Loucy (cell line): ENCODE measurements at regions not wholly inside any gene's neighbourhood (a gene's known extent, or its start where the extent isn't known, plus 50 kb on each side); places are given as distances from the start of the nearest gene placed in this dataset.

Experiments
- H2AFZ ChIP-seq: fragments of 200-600 bp; sonication (generic); 2 replicates; pipeline ENCODE4 v1.6.0; 2016; ENCODE audit warnings: antibody characterized with exemption, mild to moderate bottlenecking, low read length, moderate library complexity
- H3F3A ChIP-seq: fragments of 200-600 bp; 2 replicates; pipeline ENCODE4 v1.6.0; 2016; ENCODE audit warnings: antibody characterized with exemption, low read depth, mild to moderate bottlenecking
- H3K27me3 ChIP-seq: fragments of 200-600 bp; sonication (generic); 2 replicates; pipeline ENCODE4 v1.6.1; 2014; ENCODE audit warnings: low read length, mild to moderate bottlenecking; ENCODE audit not compliant: insufficient read depth, poor library complexity, severe bottlenecking
- H3K36me3 ChIP-seq: fragments of 200-600 bp; sonication (generic); 2 replicates; pipeline ENCODE4 v1.6.1; 2016; ENCODE audit warnings: low read length; ENCODE audit not compliant: insufficient read depth
- H3K4me1 ChIP-seq: fragments of 200-600 bp; sonication (generic); 2 replicates; pipeline ENCODE4 v1.5.1; 2014; ENCODE audit warnings: low read length, mild to moderate bottlenecking; ENCODE audit not compliant: insufficient read depth, poor library complexity, severe bottlenecking
- H3K4me2 ChIP-seq: fragments of 200-600 bp; sonication (generic); 2 replicates; pipeline ENCODE4 v1.6.0; 2014; ENCODE audit warnings: antibody characterized with exemption, low read length, low read depth, mild to moderate bottlenecking; ENCODE audit not compliant: poor library complexity, severe bottlenecking
- H3K4me3 ChIP-seq: fragments of 200-600 bp; sonication (generic); 2 replicates; pipeline ENCODE4 v1.5.1; 2014; ENCODE audit warnings: low read length, mild to moderate bottlenecking, mixed read lengths; ENCODE audit not compliant: poor library complexity, severe bottlenecking
- H3K79me2 ChIP-seq: fragments of 200-600 bp; sonication (generic); 2 replicates; pipeline ENCODE4 v1.6.1; 2014; ENCODE audit warnings: low read length; ENCODE audit not compliant: insufficient read depth
- H3K9ac ChIP-seq: fragments of 200-600 bp; sonication (generic); 2 replicates; pipeline ENCODE4 v1.6.0; 2014; ENCODE audit warnings: mild to moderate bottlenecking, low read depth, low read length, moderate library complexity; ENCODE audit not compliant: poor library complexity, severe bottlenecking
- H3K9me2 ChIP-seq: fragments of 200-600 bp; sonication (generic); replicated peaks from 2 replicates; pipeline ENCODE4 v1.6.1; 2016; ENCODE audit warnings: low read depth, low read length, mixed read lengths
- H3K9me3 ChIP-seq: fragments of 200-600 bp; sonication (generic); 2 replicates; pipeline ENCODE4 v1.6.1; 2014; ENCODE audit warnings: mild to moderate bottlenecking, antibody characterized with exemption, low read length, low read depth; ENCODE audit not compliant: insufficient read depth
- H4K20me1 ChIP-seq: fragments of 200-600 bp; sonication (generic); 2 replicates; pipeline ENCODE4 v1.6.0; 2014; ENCODE audit warnings: antibody characterized with exemption, low read length, mild to moderate bottlenecking; ENCODE audit not compliant: insufficient read depth, poor library complexity, severe bottlenecking
- CTCF ChIP-seq: fragments of 200-600 bp; sonication (generic); conservative IDR thresholded peaks from 2 replicates; pipeline ENCODE4 v1.5.1; 2014; ENCODE audit warnings: mild to moderate bottlenecking, antibody characterized with exemption, low read length
- EZH2phosphoT487 ChIP-seq: fragments of 200-600 bp; IDR thresholded peaks from 2 replicates; pipeline ENCODE4 v1.6.1; 2018; ENCODE audit warnings: antibody characterized with exemption, mild to moderate bottlenecking, moderate library complexity, borderline replicate concordance

- Histone ChIP-seq H3F3A (no peaks in the 10 kb centered on the region), H4K20me1 (no peaks in the 10 kb centered on the region), H3K36me3 (no peaks in the 10 kb centered on the region), H3K27me3 (no peaks in the 10 kb centered on the region), H3K4me2 (no peak overlapping the region), H2AFZ (no peak overlapping the region), H3K4me1 (no peaks in the 10 kb centered on the region), H3K9ac (no peak overlapping the region), H3K9me2 (no peaks in the 10 kb centered on the region), H3K79me2 (no peaks in the 10 kb centered on the region), H3K9me3 (no peaks in the 10 kb centered on the region), H3K4me3 (no peak overlapping the region)
- no peak for TF ChIP-seq EZH2phosphoT487
- TF ChIP-seq CTCF = no peak
Measured at GRCh38 chr13:89269737-89270136, 1598.6 kb downstream of the SLITRK5 start.

- no peaks in the 10 kb centered on the region for H3K36me3 ChIP-seq
- H3K4me3 ChIP-seq = no peak overlapping the region
- no peak for TF ChIP-seq CTCF
- TF ChIP-seq EZH2phosphoT487 = no peak
- H3K27me3 ChIP-seq = no peaks in the 10 kb centered on the region
- H4K20me1 ChIP-seq = no peaks in the 10 kb centered on the region
- H3K9me3 ChIP-seq = no peaks in the 10 kb centered on the region
- no peaks in the 10 kb centered on the region for H3K9me2 ChIP-seq
- H3K4me2 ChIP-seq = no peak overlapping the region
- no peak overlapping the region for H2AFZ ChIP-seq
- no peaks in the 10 kb centered on the region for H3K79me2 ChIP-seq
- H3K9ac ChIP-seq = no peak overlapping the region
- H3K4me1 ChIP-seq = no peaks in the 10 kb centered on the region
- H3F3A ChIP-seq = no peaks in the 10 kb centered on the region
Measured at GRCh38 chr13:89270736-89271135, 1599.6 kb downstream of the SLITRK5 start.

- Histone ChIP-seq H3F3A (no peaks in the 10 kb centered on the region), H4K20me1 (no peaks in the 10 kb centered on the region), H3K9me2 (no peaks in the 10 kb centered on the region), H3K27me3 (no peaks in the 10 kb centered on the region), H3K9me3 (no peaks in the 10 kb centered on the region), H3K4me1 (no peaks in the 10 kb centered on the region), H3K9ac (no peak overlapping the region), H3K79me2 (no peaks in the 10 kb centered on the region), H3K4me2 (no peak overlapping the region), H3K4me3 (no peak overlapping the region), H2AFZ (no peak overlapping the region), H3K36me3 (no peaks in the 10 kb centered on the region)
- TF ChIP-seq EZH2phosphoT487 = no peak
- no peak for TF ChIP-seq CTCF
Measured at GRCh38 chr13:89279374-89279773, 1608.2 kb downstream of the SLITRK5 start.
